ENCODE measurements at regions not wholly inside any gene's neighbourhood (a gene's known extent, or its start where the extent isn't known, plus 50 kb on each side); places are given as distances from the start of the nearest gene placed in this dataset.

DNA sequence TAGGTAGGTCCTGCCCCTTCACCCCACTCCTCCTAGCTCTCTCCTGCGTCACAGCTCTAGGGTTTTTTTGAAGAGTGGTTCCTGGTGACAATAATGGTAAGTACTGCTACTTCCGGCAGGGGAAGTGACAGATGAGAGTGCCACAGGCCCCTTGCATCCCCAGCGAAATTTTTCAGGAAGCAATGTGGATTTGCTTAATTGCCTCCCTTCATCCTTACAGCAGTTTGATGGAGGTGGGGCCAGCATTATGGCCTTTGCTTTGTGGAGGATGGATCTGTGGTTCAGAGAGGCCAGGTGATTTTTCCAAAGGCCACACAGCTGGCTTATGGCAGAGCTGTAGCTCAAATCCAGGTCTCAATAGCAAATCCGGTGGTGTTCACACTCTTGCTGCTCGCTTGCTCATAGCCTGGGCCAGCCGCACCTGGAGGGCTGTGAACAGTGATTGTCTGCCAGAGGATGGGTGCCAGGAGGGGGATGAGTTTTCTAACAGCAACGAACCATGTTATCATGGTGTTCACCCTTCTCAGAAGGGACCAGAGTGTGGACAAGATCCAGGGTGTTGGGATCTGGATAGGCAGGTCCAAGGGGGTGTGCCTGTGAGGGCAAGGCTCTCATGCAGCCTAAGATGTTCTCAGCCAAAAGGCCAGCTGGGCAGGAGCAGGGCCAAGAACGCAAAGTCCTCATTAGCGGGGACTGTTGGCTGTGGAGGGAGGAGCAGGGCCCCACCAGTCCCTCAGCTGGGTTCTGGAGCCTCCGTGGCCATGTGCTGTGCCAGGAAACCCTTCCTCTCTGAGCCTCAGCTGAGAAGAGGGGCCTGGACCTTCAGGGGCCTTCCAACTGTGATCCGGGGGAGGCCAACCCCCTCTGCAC, 89.0 kb downstream of the EMX2 start:
- H3K4me3 ChIP-seq (ENCODE audit: low read depth, low read length), result no peak overlapping the region
- DNase-seq (ENCODE audit: low read depth), result no peak

DNA sequence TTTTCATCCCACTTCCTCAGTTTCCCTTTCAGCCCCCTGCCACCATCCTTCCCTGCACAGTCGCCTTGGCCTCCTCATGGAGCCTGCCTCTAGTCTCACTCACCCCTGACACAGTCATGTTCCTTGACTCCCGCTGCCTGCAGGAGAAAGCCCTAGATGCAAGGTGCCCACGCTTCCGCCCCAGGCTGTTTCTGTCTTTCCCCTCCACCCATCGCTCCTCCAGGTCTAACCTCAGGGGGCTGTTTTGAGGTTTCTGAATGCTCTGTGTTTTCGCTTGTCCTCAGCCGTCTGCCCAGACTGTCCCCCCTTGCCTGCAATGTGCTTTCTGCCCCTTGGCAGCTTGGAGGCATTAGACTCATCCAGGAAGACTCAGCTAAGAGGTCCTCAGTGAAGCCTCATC, 89.9 kb downstream of the EMX2 start:
- no peak overlapping the region for H3K4me3 ChIP-seq (ENCODE audit: low read depth, low read length)
- no peak for DNase-seq (ENCODE audit: low read depth)

DNA sequence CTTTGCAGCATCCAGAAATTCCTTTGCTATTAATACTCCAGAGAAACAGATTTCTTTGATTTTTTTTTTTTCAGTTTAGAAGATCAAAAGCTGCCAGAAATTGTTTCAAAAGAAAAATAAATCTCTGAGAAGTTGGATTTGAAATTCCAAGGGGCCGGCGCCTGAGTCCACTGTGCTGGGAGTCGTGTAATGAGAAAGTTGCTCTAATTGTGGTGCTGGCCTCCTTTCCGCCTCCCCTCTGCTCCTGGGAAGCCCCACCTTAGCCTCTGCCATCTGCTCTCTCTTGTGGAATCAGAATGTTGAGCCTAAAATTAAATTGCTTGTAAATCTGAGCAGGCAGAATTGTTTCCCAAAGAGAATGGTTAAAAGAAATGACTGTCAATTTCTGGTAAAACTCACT, 93.3 kb downstream of the EMX2 start:
- H3K4me3 ChIP-seq (ENCODE audit: low read depth, low read length), result no peak overlapping the region

DNA sequence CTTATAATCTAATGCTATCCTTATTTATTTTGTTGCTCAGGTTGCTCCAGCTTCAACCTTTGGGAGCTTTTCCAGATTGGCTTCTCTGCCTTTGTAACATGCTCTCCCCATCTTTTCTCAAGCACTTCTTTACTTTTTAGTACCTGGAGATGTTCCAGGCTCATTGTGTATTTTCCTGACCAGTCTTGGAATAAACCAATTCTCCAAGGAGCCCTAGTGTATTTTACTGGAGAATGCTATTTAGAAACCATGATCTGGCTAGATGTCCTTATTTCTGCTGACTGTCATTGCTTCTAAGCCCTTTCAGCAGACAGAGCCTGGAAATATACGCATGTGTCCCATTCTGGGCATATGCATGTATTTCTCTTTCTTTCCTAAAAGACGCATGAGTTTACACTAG, 95.7 kb downstream of the EMX2 start:
- no peak overlapping the region for H3K4me3 ChIP-seq (ENCODE audit: low read depth, low read length)
- no peak for DNase-seq (ENCODE audit: low read depth)

More for the DNA sequence above, 93.3 kb downstream of the EMX2 start:
- no peak for DNase-seq (ENCODE audit: low read depth)

DNA sequence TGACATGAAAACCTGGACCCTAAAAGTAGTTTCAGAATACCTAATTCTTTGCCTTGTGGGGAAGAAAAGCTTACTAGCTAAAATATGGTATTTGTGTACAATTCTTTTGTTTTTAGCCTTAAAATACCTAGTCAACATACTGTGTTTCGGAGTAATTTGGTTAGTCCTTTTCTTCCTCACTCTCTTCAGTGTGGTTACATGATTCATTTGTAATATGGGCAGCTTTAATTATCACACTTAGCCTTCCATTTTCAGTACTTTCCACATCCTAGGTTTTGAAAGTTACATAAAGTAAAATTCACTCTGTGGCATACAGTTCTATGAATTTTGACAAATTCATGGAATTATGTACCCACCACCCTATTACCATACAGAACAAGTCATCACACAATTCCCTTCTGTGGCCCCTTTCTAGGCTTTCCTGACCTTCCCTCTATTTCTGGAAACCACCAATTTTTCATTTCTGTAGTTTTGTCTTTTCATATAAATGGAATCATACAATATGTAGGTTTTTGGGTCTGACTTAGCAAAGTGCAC, 96.2 kb downstream of the EMX2 start:
- no peak overlapping the region for H3K4me3 ChIP-seq (ENCODE audit: low read depth, low read length)
- no peak for DNase-seq (ENCODE audit: low read depth)

DNA sequence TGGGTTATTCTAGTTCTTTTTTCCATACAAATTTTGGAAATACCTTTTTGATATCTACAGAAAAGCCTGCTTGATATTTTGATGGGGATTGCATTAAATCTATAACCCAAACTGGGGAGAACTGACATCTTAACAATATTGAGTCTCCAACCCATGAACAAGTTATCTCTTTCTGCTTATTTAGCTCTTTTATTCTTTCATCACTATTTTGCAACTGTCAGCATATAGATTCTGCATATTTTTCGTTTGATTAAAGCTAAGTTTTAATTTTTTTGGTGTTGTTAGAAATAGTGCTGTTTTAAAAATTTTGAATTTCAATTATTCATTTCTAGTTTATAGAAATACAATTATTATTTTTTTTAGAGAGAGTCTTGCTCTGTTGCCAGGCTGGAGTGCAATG, 97.9 kb downstream of the EMX2 start:
- H3K4me3 ChIP-seq (ENCODE audit: low read depth, low read length), result no peak overlapping the region
- no peak for DNase-seq (ENCODE audit: low read depth)

DNA sequence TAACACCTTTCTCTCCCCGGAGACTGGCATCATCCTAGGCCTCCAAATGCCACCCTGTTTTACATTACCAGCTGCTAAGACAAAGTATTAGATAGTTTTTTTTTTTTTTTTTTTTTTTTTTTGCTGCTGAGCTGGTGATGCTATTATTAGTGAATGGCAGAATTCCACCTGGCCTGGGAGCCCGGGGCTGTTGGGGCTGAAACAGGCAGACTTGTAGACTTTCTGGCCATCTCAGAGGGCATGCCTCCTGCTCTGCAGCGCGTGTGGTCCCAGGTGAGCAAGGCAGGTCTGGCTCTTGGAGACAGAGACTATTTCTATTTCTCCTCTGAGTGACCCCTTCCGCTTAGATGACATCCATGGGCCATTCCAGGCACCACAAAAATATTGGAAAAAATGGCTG, 104.2 kb downstream of the EMX2 start:
- DNase-seq (ENCODE audit: low read depth), result no peak
- no peak overlapping the region for H3K4me3 ChIP-seq (ENCODE audit: low read depth, low read length)

DNA sequence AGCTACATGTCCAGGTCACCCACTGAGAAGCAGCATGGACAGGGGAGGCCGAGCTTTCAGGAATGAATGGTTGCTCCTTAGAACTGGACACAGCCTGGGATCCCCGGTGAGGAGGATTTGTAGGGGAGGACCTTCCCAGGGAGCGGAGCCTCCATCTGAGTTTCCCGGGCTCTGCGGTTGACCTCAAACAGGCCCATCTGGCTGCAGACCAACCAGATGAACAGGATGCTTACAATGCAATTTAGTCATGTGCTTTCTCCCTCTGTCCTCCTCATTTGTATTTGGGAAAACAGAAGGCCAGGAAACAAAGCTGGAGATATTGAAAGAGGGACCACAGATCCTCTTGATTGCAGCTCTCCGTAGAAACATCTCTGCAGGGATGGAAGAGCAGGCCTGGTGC, 104.8 kb downstream of the EMX2 start:
- peak; percentile 55 for DNase-seq (ENCODE audit: low read depth)
- no peak overlapping the region for H3K4me3 ChIP-seq (ENCODE audit: low read depth, low read length)

DNA sequence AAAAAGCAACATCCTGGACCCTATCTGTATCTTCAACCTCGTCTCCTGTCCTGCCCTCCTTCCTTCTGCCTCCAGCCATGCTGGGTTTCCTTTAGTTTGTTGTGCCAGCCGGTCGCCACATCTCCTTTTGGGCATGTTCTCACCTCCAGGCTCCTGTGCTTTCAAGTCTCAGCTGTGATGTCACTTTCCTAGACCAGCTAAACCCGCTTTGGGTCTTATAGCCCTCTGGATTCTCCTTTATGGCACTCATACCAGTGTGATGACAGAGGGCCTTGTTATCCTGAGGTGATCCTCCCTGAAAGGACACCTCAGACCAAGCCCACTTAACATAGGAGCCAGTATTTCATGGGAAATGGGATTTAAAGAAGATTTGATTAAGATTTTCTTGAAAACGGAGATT, 108.6 kb downstream of the EMX2 start:
- no peak overlapping the region for H3K4me3 ChIP-seq (ENCODE audit: low read depth, low read length)
- DNase-seq (ENCODE audit: low read depth), result no peak

DNA sequence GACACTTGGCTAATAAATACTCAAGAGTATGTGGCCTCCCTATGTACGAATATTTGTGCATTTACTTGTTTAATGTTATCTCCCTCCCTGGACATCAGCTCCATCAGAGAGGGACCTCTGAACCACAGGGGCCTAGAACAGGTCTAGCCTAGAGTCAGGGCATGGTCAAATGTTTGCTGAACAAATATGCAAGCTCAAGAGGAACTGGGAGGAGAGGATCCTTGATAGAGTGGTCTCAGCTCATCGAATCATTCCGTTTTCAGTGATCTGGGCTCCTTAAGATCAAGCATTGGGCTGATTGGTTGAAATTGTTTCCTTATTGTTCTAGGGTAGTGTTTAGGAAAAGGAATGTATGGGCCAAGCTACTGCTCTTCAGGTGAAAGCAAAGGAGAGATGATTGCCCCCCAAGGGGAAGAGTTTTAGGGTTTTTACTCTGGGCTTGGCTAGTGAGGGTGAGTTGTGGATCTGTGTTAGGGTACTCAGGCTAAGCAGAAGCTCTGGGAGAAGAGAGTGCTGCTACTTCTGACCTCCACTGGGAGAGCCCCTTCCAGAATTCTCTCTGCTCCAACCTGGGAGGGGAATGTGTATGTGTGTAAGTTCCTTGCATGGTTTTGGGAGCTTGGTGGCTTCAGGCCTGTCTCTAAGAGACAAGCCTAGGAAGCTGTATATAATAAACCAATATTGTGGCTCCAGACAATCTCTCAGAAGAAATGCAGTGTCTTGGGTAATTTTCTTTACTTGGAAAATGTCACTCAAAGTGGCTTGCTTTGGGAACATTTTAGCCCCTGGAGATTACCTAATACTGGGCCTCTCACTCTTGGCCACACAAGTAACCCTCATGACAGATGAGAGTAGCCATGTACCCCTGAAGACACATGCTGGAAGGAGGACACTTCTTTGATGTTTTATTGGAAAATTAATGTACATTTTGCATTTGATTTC, 110.0 kb downstream of the EMX2 start:
- no peak overlapping the region for H3K4me3 ChIP-seq (ENCODE audit: low read depth, low read length)
- DNase-seq (ENCODE audit: low read depth), result no peak

DNA sequence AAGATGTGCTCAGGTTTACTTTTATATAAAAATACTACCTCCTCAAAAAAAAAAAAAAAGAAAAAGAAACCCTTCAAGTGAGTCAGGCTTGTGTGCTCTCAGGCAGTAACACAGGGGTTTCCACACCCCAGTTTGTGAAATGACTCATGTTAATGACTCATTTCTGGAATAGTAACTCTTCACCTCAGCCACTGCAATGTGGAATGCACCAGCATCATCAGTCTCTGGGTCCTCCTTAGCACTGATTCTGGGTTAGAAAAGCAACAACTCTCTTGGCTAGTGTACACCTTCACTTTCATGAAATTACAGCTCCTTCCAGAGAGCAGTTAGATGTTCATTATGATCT, 110.6 kb downstream of the EMX2 start:
- H3K4me3 ChIP-seq (ENCODE audit: low read depth, low read length), result no peak overlapping the region
- DNase-seq (ENCODE audit: low read depth), result peak; percentile 88

DNA sequence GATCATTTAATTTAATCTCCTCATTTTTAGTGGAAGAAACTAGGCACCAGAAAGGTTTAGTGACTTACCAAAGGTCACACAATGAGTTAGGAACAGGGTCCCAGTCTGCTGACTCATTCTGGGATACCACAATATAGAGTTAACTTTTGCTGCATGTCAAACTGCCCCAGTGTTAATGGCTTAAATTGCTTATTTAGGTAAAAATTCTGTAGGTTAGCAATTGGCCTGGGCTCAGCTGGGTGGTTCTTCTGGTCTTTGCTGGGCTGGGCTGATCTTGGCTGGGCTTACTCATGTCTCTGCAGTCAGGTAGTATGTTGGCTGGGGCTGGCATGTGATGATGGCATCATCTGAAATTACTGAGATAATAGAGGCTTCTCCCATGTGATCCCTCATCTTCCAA, 111.6 kb downstream of the EMX2 start:
- no peak for DNase-seq (ENCODE audit: low read depth)
- H3K4me3 ChIP-seq (ENCODE audit: low read depth, low read length), result no peak overlapping the region

DNA sequence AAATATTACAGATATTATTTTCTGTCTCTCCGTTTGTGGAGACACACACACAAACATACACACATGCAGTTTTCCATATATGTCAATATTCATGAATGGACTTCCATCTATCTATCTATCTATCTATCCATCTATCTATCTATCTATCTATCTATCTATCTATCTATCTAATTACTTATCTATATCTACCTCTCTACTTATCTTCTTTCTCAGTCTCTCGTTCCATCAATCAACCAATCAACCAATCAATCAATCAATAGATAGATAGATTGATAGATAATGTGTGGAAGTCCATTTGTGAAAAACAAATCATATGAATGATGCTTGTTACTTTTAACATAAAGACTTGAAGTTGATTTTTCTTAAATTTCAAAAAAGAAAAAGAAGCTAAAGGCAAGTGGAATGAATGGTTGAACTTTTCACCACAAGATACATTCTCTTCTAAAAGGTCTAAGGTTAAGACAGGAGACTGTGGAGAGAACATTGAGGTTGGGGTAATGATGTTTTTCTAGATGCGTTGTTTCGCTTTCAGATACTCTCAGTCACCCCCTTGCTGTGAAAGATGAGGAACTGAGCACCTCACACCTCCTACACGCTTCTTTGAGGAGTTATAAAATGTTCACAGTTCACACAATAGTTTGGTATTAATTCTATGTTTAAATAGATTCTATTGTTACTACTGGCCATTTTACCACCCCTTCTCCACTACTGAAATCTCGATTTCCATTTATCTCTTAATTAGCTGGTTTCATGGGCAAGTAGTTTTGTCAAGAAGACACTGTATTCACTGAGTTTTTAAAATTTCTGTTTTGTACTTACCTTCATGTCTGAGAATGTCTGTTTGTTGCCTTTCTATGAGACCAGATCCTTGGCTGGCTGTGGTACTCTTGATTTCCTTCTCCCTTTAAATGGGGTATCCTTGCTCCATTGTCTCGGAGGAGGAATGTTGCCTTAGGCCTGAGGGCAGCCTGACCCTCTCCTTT, 114.1 kb downstream of the EMX2 start:
- DNase-seq (ENCODE audit: low read depth), result no peak

DNA sequence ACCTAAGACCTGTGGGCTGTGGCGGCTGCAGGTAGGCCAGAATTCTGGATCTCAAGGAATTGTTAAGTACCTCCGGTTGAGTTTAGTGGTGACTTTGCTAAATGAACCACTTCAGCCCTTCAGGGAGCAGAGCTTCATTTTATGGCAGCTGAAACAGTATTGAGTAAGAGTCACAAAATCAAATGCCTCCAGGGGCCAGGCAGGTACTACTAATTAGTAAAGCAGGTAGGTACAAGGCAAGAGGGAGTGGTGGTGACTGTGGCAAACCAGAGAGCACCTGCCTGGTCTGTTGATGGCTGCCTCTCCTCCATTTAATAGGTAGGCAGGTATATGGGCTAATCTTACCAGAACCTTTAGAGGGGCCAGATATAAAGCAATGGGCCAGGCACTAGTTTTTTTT, 118.8 kb downstream of the EMX2 start:
- no peak overlapping the region for H3K4me3 ChIP-seq (ENCODE audit: low read depth, low read length)
- DNase-seq (ENCODE audit: low read depth), result no peak

More for the DNA sequence above, 114.1 kb downstream of the EMX2 start:
- H3K4me3 ChIP-seq (ENCODE audit: low read depth, low read length), result no peak overlapping the region

DNA sequence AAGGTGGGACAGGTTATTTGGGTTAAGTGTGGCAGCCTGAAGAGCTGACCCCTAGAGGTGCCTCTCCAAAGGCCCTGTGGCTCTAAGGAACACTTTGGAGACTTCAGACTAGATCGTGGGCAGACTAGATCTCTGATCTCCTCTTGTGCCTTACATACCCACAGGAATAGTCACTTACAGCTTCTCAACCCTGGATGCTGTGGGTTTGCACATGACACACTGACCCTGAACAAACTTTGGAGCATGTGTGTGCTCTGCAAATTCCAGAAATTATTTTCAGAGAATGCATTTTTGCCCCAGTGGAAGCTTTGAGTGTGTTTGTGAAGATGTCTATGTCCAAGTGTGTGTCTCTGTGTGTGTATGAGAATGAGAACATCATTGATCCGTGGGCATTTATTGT, 119.6 kb downstream of the EMX2 start:
- H3K4me3 ChIP-seq (ENCODE audit: low read depth, low read length), result no peak overlapping the region
- no peak for DNase-seq (ENCODE audit: low read depth)

DNA sequence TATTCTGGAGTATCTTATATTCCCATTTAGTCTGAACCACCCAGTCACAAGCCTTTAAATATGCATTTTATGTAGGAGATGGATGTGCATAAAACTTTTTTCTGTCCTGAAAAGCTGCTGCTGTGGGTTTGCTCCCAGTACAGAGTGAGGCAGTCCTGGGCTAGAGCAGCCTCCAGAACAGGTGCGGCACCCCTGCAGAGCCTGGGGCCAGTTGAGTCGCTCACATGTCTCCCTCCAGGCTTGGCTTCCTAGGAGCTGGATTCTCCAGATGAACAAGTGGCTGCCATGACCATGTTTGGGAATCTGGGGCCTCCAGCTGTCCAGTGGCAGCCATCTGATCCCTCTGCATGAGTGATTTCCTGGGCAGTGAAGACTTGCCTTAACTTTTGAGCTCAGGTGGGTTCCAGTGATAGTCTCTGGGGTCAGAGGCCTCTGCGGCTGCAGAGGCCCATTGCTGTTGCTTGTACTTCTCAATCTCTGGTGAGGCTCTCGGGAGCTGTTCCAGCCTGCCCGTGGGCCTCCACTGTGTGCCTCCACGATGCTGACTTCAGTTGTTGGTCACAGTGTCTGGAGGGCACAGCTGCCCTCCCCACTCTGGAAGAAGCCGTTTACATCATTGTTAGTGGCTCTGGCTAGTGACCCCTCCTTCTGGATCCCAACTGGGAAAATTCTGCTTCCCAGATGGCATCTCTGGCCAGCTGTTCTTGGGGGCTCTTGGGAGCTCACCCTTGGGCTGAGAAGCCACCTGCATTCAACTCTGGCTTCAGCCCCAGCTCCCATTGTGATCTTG, 120.4 kb downstream of the EMX2 start:
- no peak overlapping the region for H3K4me3 ChIP-seq (ENCODE audit: low read depth, low read length)
- no peak for DNase-seq (ENCODE audit: low read depth)

DNA sequence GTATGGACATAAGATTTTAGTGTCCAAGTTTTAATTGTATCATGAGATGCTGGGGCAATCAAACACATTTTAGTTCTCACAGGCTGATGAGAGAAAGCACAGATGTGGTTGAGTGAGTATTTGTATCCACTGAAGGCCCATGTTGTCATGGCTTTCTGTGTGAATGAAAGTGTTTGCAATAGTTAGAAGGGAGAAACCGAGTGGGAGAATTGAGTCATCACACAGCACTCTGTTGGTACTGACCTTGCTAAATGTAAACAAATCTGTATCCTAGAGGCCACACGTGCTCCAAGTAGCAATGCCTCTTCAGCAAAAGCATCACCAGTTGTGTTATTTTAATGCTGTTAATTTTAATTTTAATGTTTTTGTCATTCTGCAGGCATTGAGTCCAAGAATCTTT, 121.2 kb downstream of the EMX2 start:
- H3K4me3 ChIP-seq (ENCODE audit: low read depth, low read length), result no peak overlapping the region
- peak; percentile 85 for DNase-seq (ENCODE audit: low read depth)

DNA sequence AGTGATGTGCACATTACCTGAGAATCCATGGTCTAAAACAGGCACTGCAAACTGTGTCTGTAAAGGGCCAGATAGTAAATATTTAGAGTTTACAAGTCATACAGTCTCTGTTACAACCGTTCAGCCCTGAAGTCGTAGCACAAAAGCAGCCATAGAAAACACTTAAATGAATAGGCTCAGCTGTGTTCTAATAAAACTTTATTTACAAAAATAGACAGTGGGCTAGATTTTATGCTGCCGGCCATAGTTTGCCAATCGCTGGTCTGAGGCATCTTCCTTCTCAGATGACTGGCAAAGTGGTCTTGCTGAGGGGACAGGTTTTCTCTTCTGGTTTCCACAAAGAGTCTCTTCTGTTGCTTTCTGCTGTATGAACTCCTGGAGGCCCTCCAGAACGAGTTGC, 121.7 kb downstream of the EMX2 start:
- H3K4me3 ChIP-seq (ENCODE audit: low read depth, low read length), result no peak overlapping the region
- DNase-seq (ENCODE audit: low read depth), result no peak

DNA sequence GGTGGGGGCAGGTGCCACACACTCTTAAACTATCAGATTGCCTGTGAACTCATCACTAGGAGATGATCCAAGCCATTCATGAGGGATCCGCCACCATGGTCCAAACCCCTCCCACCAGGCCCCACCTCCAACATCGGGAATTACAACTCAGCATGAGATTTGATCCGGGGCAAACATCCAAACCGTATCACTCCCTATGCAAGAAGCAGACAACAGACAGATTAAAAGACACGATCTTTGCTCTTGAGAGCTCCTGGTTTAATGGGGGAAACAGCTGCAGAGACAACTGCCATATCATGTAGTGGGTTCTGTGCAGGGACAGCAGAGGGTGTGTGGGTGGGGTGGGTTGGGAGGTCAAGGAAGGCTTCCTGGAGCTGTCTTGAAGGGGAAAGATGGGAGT, 123.6 kb downstream of the EMX2 start:
- DNase-seq (ENCODE audit: low read depth), result no peak
- no peak overlapping the region for H3K4me3 ChIP-seq (ENCODE audit: low read depth, low read length)

All from skeletal muscle cell (primary cell).